Ectodermal cell (in vitro differentiated cells): ENCODE measurements at regions not wholly inside any gene's neighbourhood (a gene's known extent, or its start where the extent isn't known, plus 50 kb on each side); places are given as distances from the start of the nearest gene placed in this dataset.

ENCODE experiments used
- H3K27ac ChIP-seq: 2 replicates; pipeline ENCODE4 v1.7.0; 2013; ENCODE audit warnings: mild to moderate bottlenecking, low read depth, low read length; ENCODE audit not compliant: insufficient read depth, poor library complexity, severe bottlenecking
- H3K27me3 ChIP-seq: 2 replicates; pipeline ENCODE4 v1.7.0; 2013; ENCODE audit warnings: mild to moderate bottlenecking, low read length; ENCODE audit not compliant: insufficient read depth, control insufficient read depth, poor library complexity, severe bottlenecking
- H3K36me3 ChIP-seq: one replicate; pipeline ENCODE4 v1.7.0; 2013; ENCODE audit warnings: low read length; ENCODE audit not compliant: control insufficient read depth, insufficient read depth
- H3K4me1 ChIP-seq: one replicate; pipeline ENCODE4 v1.7.0; 2013; ENCODE audit warnings: low read length; ENCODE audit not compliant: control insufficient read depth, insufficient read depth
- H3K4me3 ChIP-seq: 2 replicates; pipeline ENCODE4 v1.7.0; 2013; ENCODE audit warnings: low read depth, low read length, control low read depth; ENCODE audit not compliant: insufficient read depth
- H3K9me3 ChIP-seq: 2 replicates; pipeline ENCODE4 v1.7.0; 2013; ENCODE audit warnings: mild to moderate bottlenecking, low read length, moderate library complexity; ENCODE audit not compliant: control insufficient read depth
- WGBS, 2 experiments: methylation state at CpG; one replicate each; pipeline ENCODE4 v1.1.7; 2013; ENCODE audit warnings: missing lambda C conversion rate in 2 of 2; 5-methylcytosine and 5-hydroxymethylcytosine counted together

GRCh38 chr14:22018890-22019289 is 345.3 kb upstream of the OR4E1 start:
- Histone ChIP-seq H3K4me1 (no peaks in the 10 kb centered on the region), H3K27ac (no peak overlapping the region), H3K4me3 (no peak overlapping the region), H3K27me3 (no peaks in the 10 kb centered on the region), H3K36me3 (no peaks in the 10 kb centered on the region), H3K9me3 (no peaks in the 10 kb centered on the region)
- 100% methylated on average over 1 of the region's 1 CpG; no CpG with 5 or more reads in 1 of the 2 experiments for WGBS, 2 experiments

- H3K27ac ChIP-seq, result no peak overlapping the region
- H3K36me3 ChIP-seq, result no peaks in the 10 kb centered on the region
- no peak overlapping the region for H3K4me3 ChIP-seq
- H3K4me1 ChIP-seq, result no peaks in the 10 kb centered on the region
- H3K27me3 ChIP-seq, result no peaks in the 10 kb centered on the region
- WGBS, 2 experiments, result 87 to 88% methylated on average over 3 of the region's 3 CpGs
- no peaks in the 10 kb centered on the region for H3K9me3 ChIP-seq
Measured at GRCh38 chr14:22012452-22012851, 338.8 kb upstream of the OR4E1 start.

GRCh38 chr14:22011253-22011642 is 337.6 kb upstream of the OR4E1 start:
- Histone ChIP-seq H3K9me3 (no peaks in the 10 kb centered on the region), H3K27ac (no peak overlapping the region), H3K4me3 (no peak overlapping the region), H3K27me3 (no peaks in the 10 kb centered on the region), H3K4me1 (no peaks in the 10 kb centered on the region), H3K36me3 (no peaks in the 10 kb centered on the region)
- 90 to 100% methylated on average over 2 of the region's 2 CpGs for WGBS, 2 experiments

DNA sequence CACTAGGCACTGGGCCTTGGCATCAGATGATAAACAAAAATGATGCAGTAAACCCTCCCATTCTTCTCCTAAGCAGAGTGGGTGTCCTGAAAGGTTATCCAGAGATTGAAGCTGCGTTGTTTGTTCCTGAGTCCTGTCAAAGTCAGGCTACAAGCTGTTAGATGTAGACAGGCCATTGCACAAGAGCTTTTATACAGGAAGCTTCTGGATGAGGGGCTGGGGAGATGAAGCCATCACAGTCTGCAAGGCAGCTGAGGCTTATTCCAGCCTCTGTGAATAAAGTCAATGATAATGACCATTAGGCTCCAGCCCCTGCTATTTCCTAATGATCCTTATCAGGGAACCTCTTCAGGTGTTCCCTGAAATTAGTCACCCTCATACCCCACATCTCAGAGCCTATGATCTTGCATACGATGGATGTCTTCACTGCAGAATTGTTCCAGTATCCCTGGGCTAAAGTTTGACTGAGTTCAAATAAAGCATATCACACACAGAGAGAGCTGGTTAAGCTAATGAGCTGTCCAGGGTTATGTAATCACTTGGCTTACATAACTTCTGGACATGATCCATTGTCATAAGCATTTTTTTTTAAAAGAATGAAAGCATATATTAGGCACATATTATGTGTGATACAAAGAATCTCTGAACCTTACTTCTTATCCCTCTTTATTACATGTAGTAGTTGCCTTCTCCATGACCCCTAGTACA is 337.1 kb upstream of the OR4E1 start:
- 81 to 95% methylated on average over 2 of the region's 2 CpGs for WGBS, 2 experiments
- H3K9me3 ChIP-seq, result no peaks in the 10 kb centered on the region

GRCh38 chr14:22008766-22009165 is 335.1 kb upstream of the OR4E1 start:
- H3K27ac ChIP-seq, result no peak overlapping the region
- H3K4me3 ChIP-seq, result no peak overlapping the region
- no peaks in the 10 kb centered on the region for H3K27me3 ChIP-seq
- 83% methylated on average over 1 of the region's 1 CpG for whole genome bisulfite sequencing, 2 experiments
- H3K4me1 ChIP-seq, result no peaks in the 10 kb centered on the region
- H3K36me3 ChIP-seq, result no peaks in the 10 kb centered on the region
- H3K9me3 ChIP-seq, result no peaks in the 10 kb centered on the region

More for the DNA sequence above, 337.1 kb upstream of the OR4E1 start:
- Histone ChIP-seq H3K27ac (no peak overlapping the region), H3K36me3 (no peaks in the 10 kb centered on the region), H3K27me3 (no peaks in the 10 kb centered on the region), H3K4me3 (no peak overlapping the region), H3K4me1 (no peaks in the 10 kb centered on the region)

DNA sequence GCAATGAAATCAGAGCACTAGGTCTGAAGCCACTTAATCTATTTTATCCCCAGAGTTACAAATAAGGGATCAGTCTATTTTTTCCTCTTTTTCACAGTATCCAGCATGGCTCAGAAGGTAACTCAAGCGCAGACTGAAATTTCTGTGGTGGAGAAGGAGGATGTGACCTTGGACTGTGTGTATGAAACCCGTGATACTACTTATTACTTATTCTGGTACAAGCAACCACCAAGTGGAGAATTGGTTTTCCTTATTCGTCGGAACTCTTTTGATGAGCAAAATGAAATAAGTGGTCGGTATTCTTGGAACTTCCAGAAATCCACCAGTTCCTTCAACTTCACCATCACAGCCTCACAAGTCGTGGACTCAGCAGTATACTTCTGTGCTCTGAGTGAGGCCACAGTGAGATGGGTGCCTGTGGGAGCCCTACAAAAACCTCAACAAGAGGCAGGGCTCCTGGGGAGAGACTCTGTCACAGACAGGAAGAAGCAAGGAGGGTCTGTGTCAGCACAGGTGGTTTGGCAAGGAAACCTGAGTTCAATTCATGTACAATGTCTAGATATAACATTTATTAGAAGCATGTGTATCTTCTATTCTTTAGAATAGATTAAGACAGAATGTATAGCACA is 334.3 kb upstream of the OR4E1 start:
- WGBS, 2 experiments, result 90 to 93% methylated on average over 6 of the region's 6 CpGs
- no peak overlapping the region for H3K27ac ChIP-seq

DNA sequence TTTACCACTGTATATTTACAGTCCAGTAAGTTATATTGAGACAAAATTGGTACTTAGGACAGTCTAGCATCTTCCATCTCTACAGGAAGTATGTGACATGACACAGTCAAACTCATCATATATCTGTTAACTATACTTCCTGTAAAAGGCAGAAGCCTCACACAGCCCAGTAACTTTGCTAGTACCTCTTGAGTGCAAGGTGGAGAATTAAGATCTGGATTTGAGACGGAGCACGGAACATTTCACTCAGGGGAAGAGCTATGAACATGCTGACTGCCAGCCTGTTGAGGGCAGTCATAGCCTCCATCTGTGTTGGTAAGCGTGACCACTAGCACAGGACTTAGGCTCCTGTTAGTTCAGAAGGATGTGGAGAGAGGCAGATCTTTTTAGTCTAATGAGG is 333.7 kb upstream of the OR4E1 start:
- no peaks in the 10 kb centered on the region for H3K4me1 ChIP-seq
- H3K9me3 ChIP-seq, result no peaks in the 10 kb centered on the region
- H3K27ac ChIP-seq, result no peak overlapping the region
- H3K36me3 ChIP-seq, result no peaks in the 10 kb centered on the region
- no peak overlapping the region for H3K4me3 ChIP-seq
- WGBS, 2 experiments, result 90 to 95% methylated on average over 3 of the region's 3 CpGs
- H3K27me3 ChIP-seq, result no peaks in the 10 kb centered on the region

More for the DNA sequence above, 334.3 kb upstream of the OR4E1 start:
- Histone ChIP-seq H3K4me1 (no peaks in the 10 kb centered on the region), H3K9me3 (no peaks in the 10 kb centered on the region), H3K27me3 (no peaks in the 10 kb centered on the region), H3K4me3 (no peak overlapping the region), H3K36me3 (no peaks in the 10 kb centered on the region)

DNA sequence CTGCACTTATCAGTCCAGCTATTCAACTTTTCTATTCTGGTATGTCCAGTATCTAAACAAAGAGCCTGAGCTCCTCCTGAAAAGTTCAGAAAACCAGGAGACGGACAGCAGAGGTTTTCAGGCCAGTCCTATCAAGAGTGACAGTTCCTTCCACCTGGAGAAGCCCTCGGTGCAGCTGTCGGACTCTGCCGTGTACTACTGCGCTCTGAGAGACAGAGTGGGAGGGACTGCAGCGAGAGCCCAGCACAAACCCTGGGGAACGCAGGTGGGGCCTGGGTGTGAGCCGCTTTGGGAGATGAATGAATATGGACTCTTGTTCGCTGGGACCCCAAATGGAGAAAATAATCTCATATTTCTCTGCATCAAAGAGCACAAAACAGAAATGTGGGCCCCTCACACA is 329.8 kb upstream of the OR4E1 start:
- Histone ChIP-seq H3K36me3 (no peaks in the 10 kb centered on the region), H3K27ac (no peak overlapping the region), H3K4me1 (no peaks in the 10 kb centered on the region), H3K4me3 (no peak overlapping the region), H3K9me3 (no peaks in the 10 kb centered on the region), H3K27me3 (no peaks in the 10 kb centered on the region)
- WGBS, 2 experiments, result 94 to 96% methylated on average over 9 of the region's 9 CpGs

DNA sequence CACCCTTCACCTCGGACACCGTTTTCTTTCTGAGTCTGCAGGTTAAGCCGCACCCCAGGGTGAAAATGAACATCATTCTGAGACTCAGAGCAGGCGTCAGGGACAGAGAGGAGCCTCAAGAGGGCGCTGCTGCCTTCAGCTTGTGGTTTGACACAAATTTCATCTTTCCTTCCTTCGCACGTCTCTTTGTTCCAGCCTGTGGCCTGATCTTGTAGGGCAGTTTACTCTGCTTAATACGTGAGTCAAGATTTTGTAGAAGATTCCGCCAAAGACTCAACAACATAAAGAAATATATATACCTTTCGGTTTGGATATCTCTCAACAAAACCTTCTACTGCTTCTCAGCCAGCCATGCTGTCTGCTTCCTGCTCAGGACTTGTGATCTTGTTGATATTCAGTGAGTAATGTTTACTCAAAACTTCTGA is 329.3 kb upstream of the OR4E1 start:
- WGBS, 2 experiments, result 42 to 43% methylated on average over 9 to 10 of the region's 10 CpGs
- Histone ChIP-seq H3K27me3 (no peaks in the 10 kb centered on the region), H3K4me1 (no peaks in the 10 kb centered on the region), H3K27ac (no peak overlapping the region), H3K9me3 (no peaks in the 10 kb centered on the region), H3K36me3 (no peaks in the 10 kb centered on the region), H3K4me3 (no peak overlapping the region)

DNA sequence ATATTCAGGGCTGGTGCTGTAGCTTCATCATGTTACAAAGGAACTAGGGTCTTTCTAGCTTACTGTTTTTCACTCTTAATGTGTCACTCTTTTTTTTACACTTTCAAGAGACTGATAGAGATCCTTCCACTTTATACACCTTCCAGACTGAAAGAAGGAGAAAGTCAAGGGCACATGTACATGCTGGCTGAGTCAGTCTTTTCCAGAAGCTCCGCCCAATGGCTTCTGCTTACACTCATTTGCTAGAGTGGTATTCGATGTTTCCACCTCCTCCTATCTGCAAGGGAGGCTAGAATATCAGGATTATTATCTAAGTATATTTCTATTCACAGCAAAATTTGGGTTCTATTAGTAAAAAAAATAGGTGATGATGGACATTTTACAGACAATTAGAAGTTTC is 325.8 kb upstream of the OR4E1 start:
- Histone ChIP-seq H3K27ac (no peak overlapping the region), H3K27me3 (no peaks in the 10 kb centered on the region), H3K9me3 (no peaks in the 10 kb centered on the region), H3K4me1 (no peaks in the 10 kb centered on the region), H3K4me3 (no peak overlapping the region), H3K36me3 (no peaks in the 10 kb centered on the region)
- 88 to 94% methylated on average over 1 to 2 of the region's 2 CpGs for WGBS, 2 experiments
